ENCODE measurements at regions not wholly inside any gene's neighbourhood (a gene's known extent, or its start where the extent isn't known, plus 50 kb on each side); places are given as distances from the start of the nearest gene placed in this dataset.
"Not testable (repeated sequence)": the region's sequence is repeated elsewhere in the genome, so short reads cannot be mapped to it uniquely, and the experiment has no call there.

GRCh38 chr3:22720596-22720995 is 482.5 kb upstream of the UBE2E2 start:
- DNase-seq: no peak

- DNase-seq: no peak
Measured at GRCh38 chr3:22724420-22724819, 478.7 kb upstream of the UBE2E2 start.

- DNase-seq: no peak
Measured at GRCh38 chr3:22728406-22728805, 474.7 kb upstream of the UBE2E2 start.

GRCh38 chr3:22729212-22729611 is 473.9 kb upstream of the UBE2E2 start:
- DNase-seq: no peak

- DNase-seq: no peak
Measured at GRCh38 chr3:22729981-22730380, 473.1 kb upstream of the UBE2E2 start.

GRCh38 chr3:22730701-22731100 is 472.4 kb upstream of the UBE2E2 start:
- DNase-seq: no peak

GRCh38 chr3:22731901-22732300 is 471.2 kb upstream of the UBE2E2 start:
- no peak for DNase-seq

- no peak for DNase-seq
Measured at GRCh38 chr3:22732641-22733040, 470.5 kb upstream of the UBE2E2 start.

- DNase-seq: no peak
Measured at GRCh38 chr3:22734207-22734606, 468.9 kb upstream of the UBE2E2 start.

- no peak for DNase-seq
Measured at GRCh38 chr3:22734756-22735155, 468.4 kb upstream of the UBE2E2 start.

GRCh38 chr3:22735373-22735772 is 467.8 kb upstream of the UBE2E2 start:
- DNase-seq: no peak

- DNase-seq: not testable (repeated sequence)
Measured at GRCh38 chr3:22743386-22743785, 459.7 kb upstream of the UBE2E2 start.

- no peak for DNase-seq
Measured at GRCh38 chr3:22745321-22745720, 457.8 kb upstream of the UBE2E2 start.

GRCh38 chr3:22746221-22746620 is 456.9 kb upstream of the UBE2E2 start:
- no peak for DNase-seq

- no peak for DNase-seq
Measured at GRCh38 chr3:22748453-22749045, 454.6 kb upstream of the UBE2E2 start.

GRCh38 chr3:22759636-22760310 is 443.4 kb upstream of the UBE2E2 start:
- DNase-seq: no peak

- DNase-seq: no peak
Measured at GRCh38 chr3:22765679-22766078, 437.4 kb upstream of the UBE2E2 start.

- DNase-seq: no peak
Measured at GRCh38 chr3:22777834-22778233, 425.3 kb upstream of the UBE2E2 start.

- DNase-seq: no peak
Measured at GRCh38 chr3:22779737-22780136, 423.4 kb upstream of the UBE2E2 start.

- DNase-seq: no peak
Measured at GRCh38 chr3:22792533-22792932, 410.6 kb upstream of the UBE2E2 start.

- no peak for DNase-seq
Measured at GRCh38 chr3:22795917-22796316, 407.2 kb upstream of the UBE2E2 start.

GRCh38 chr3:22798461-22798860 is 404.7 kb upstream of the UBE2E2 start:
- DNase-seq: no peak

- DNase-seq: no peak
Measured at GRCh38 chr3:22819209-22819608, 383.9 kb upstream of the UBE2E2 start.

GRCh38 chr3:22835041-22835440 is 368.1 kb upstream of the UBE2E2 start:
- no peak for DNase-seq

- DNase-seq: no peak
Measured at GRCh38 chr3:22836131-22836530, 367.0 kb upstream of the UBE2E2 start.
